ENCODE measurements at regions not wholly inside any gene's neighbourhood (a gene's known extent, or its start where the extent isn't known, plus 50 kb on each side); places are given as distances from the start of the nearest gene placed in this dataset.

DNA sequence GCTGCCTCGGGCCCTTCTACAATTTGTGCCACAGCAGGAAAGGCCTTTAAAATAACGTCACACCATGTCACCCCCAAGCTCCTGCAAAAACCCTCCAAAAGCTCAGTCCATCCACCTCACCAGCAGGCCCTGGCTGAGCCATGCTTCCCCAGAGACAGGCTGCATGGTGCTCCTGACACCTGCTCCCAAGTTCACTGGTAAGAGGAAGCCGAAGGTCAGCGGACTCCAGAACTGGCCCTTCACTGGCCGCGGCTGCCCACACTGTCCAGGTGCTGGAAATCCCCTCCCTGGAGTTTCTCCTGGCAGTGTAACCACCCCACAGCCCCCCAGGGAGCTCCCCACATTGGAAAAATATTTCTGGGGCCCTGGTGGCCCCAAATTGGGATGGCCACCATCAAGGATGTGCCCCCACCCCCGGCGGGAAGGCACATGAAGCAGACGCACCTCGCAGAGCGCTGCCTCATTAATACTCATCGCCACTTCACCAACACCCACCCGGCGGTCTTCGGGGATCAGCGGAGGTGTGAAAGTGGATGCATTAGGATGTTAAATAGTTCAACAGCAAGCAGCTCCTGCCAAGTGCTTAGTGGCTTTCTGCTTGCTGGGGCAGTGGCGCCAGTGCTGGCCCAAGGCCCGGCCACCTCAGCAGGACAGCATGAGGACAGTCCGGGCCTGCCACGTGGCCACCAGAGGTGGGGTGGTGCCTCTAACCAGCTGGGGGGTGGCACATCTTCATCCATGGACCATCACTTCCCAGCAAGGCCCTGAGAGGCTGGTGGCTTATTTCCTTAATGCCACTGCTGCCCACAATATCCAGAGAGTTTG, 146.1 kb upstream of the IQSEC1 start:
- Histone ChIP-seq H3K4me2 (ENCODE audit: low read length) (no peak overlapping the region), H3K36me3 (ENCODE audit: control insufficient read depth, insufficient read depth, low read length) (no peaks in the 10 kb centered on the region), H3K9me3 (ENCODE audit: control insufficient read depth, low read length) (no peaks in the 10 kb centered on the region), H3K27ac (no peak overlapping the region), H2AFZ (no peak overlapping the region), H3K79me2 (no peaks in the 10 kb centered on the region), H3K4me3 (ENCODE audit: low read depth, low read length) (no peak overlapping the region), H3K27me3 (ENCODE audit: control insufficient read depth, insufficient read depth, low read length) (no peaks in the 10 kb centered on the region), H3K4me1 (no peaks in the 10 kb centered on the region), H3K9ac (no peak overlapping the region)
- TF ChIP-seq, protein P1, sequence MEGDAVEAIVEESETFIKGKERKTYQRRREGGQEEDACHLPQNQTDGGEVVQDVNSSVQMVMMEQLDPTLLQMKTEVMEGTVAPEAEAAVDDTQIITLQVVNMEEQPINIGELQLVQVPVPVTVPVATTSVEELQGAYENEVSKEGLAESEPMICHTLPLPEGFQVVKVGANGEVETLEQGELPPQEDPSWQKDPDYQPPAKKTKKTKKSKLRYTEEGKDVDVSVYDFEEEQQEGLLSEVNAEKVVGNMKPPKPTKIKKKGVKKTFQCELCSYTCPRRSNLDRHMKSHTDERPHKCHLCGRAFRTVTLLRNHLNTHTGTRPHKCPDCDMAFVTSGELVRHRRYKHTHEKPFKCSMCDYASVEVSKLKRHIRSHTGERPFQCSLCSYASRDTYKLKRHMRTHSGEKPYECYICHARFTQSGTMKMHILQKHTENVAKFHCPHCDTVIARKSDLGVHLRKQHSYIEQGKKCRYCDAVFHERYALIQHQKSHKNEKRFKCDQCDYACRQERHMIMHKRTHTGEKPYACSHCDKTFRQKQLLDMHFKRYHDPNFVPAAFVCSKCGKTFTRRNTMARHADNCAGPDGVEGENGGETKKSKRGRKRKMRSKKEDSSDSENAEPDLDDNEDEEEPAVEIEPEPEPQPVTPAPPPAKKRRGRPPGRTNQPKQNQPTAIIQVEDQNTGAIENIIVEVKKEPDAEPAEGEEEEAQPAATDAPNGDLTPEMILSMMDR (IDR thresholded peaks at IDR 0.05): no peak

DNA sequence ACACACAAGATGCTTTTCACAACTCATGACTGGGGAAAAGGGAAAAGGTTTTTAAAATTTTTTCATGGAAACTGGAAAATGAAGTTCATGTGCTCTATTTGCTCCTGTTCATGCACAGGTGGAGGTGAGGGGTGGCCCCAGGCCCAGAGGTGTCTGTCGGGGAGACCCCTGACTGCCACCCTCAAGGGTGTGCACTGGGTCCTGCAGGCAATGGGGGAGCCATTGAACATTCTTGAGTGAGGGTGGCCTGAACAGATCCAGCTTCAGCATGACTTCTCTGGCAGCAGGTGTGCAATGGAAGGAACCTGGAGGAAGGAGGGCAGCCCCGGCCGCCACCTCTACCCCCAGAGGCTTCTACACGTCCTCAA, 145.3 kb upstream of the IQSEC1 start:
- Histone ChIP-seq H3K4me2 (ENCODE audit: low read length) (no peak overlapping the region), H3K27ac (no peak overlapping the region), H2AFZ (no peak overlapping the region), H3K27me3 (ENCODE audit: control insufficient read depth, insufficient read depth, low read length) (no peaks in the 10 kb centered on the region), H3K4me1 (no peaks in the 10 kb centered on the region), H3K4me3 (ENCODE audit: low read depth, low read length) (no peak overlapping the region), H3K79me2 (no peaks in the 10 kb centered on the region), H3K36me3 (ENCODE audit: control insufficient read depth, insufficient read depth, low read length) (no peaks in the 10 kb centered on the region), H3K9me3 (ENCODE audit: control insufficient read depth, low read length) (no peaks in the 10 kb centered on the region), H3K9ac (no peak overlapping the region)
- TF ChIP-seq, protein P1 (IDR thresholded peaks at IDR 0.05): no peak

DNA sequence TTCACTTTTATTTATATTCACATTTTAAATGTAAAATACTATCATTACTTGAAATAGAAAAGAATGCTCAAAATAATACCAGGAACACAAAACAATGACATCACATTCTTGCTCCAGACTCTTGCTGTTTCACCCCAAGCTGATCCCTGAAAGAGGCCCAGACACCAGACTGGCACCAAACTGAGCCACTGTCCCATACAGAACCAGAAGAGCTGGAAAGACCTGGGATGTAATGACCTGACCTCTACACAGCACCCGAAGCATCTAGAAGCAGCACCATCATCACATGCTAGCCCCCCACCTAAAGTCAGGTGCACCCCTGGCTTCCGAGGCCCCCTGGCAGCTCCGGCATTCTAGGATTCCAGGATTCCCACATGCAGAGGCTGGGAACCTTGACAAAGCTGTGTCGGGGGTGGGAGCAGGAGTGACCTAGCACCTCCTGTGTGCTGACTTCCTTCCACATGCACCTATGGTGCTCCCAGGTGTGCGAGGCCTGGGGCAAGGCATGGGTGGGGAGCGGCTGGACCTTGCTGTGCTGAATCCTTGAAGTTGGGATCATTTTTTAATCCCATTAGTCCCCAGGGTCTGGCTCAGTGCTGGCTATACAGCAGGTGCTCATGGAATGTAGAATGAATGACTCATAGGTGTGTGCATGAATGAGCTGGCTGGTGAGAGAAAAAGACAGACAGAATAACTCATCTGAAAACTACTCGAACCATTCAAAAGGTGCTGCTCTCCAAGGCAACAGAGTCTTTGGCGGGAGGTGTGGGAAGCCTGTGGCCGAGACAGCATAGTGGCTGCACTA, 144.7 kb upstream of the IQSEC1 start:
- H3K4me3 ChIP-seq (ENCODE audit: low read depth, low read length): no peak overlapping the region
- H3K79me2 ChIP-seq: no peaks in the 10 kb centered on the region
- no peak overlapping the region for H2AFZ ChIP-seq
- TF ChIP-seq, protein P1 (IDR thresholded peaks at IDR 0.05): no peak
- H3K36me3 ChIP-seq (ENCODE audit: control insufficient read depth, insufficient read depth, low read length): no peaks in the 10 kb centered on the region
- H3K9me3 ChIP-seq (ENCODE audit: control insufficient read depth, low read length): no peaks in the 10 kb centered on the region
- H3K27ac ChIP-seq: no peak overlapping the region
- no peaks in the 10 kb centered on the region for H3K27me3 ChIP-seq (ENCODE audit: control insufficient read depth, insufficient read depth, low read length)
- H3K9ac ChIP-seq: no peak overlapping the region
- H3K4me2 ChIP-seq (ENCODE audit: low read length): no peak overlapping the region
- H3K4me1 ChIP-seq: no peaks in the 10 kb centered on the region

DNA sequence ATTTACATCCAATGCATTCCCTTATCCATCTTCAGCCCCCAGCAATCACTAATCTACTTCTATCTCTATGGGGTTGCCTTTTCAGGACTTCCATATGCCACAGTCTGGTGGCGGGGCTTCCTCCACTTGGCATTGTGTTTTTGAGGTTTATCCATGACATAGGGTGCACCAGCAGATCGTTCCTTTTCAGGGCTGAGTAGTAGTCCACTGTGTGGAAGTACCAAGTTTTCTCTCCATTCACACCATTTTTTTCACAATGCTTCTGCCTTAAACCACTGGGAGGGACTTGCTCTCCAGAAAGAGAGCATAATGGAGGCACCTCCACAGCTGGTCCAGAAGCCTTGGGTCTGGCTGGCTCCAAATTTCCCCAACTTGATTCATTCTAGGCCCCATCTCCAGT, 144.0 kb upstream of the IQSEC1 start:
- Histone ChIP-seq H3K36me3 (ENCODE audit: control insufficient read depth, insufficient read depth, low read length) (no peaks in the 10 kb centered on the region), H2AFZ (no peak overlapping the region), H3K27me3 (ENCODE audit: control insufficient read depth, insufficient read depth, low read length) (no peaks in the 10 kb centered on the region), H3K9me3 (ENCODE audit: control insufficient read depth, low read length) (no peaks in the 10 kb centered on the region), H3K4me1 (no peaks in the 10 kb centered on the region), H3K4me3 (ENCODE audit: low read depth, low read length) (no peak overlapping the region), H3K27ac (no peak overlapping the region), H3K9ac (no peak overlapping the region), H3K4me2 (ENCODE audit: low read length) (no peak overlapping the region), H3K79me2 (no peaks in the 10 kb centered on the region)
- TF ChIP-seq, protein P1 (IDR thresholded peaks at IDR 0.05): no peak

All from parathyroid adenoma (tissue), 2 donors.